H1 (cell line): ENCODE measurements at regions not wholly inside any gene's neighbourhood (a gene's known extent, or its start where the extent isn't known, plus 50 kb on each side); places are given as distances from the start of the nearest gene placed in this dataset.

Source experiments
- CTCF ChIA-PET: fragments of 300-600 bp; sonication (Branson Sonifier 250); formaldehyde crosslinking; loops from one replicate; lab custom pipeline; 2021; ENCODE audit not compliant: partially characterized antibody; lab: Charles Lee
- POLR2A ChIA-PET: fragments of 300-600 bp; sonication (Branson Sonifier 250); formaldehyde crosslinking; loops from one replicate; lab custom pipeline; 2021; ENCODE audit warnings: inconsistent platforms; ENCODE audit not compliant: partially characterized antibody; lab: Charles Lee
- DNase-seq, 2 experiments: peaks; one replicate each; pipeline versions ENCODE4 v3.0.0 to v3.0.0-alpha.2; 2010 to 2022; ENCODE audit warnings: low spot score in 2 of 2, low read depth in 1 of 2, mixed read lengths in 1 of 2
- FAIRE-seq: peaks from 2 replicates; lab custom pipeline; 2011; peaks lifted over from hg19 to GRCh38; lab: Jason Lieb, UNC
- H2AFZ ChIP-seq: 2 replicates; pipeline ENCODE4 v1.8.1; 2012; ENCODE audit warnings: low read length, inconsistent platforms
- H2AK5ac ChIP-seq: 2 replicates; pipeline ENCODE4 v1.6.1; 2013; ENCODE audit warnings: low read depth, low read length
- H2BK120ac ChIP-seq: replicated peaks from 2 replicates; pipeline ENCODE3; 2013; ENCODE audit warnings: low read depth, low read length, inconsistent platforms
- H2BK12ac ChIP-seq: 2 replicates; pipeline ENCODE4 v1.6.1; 2013; ENCODE audit warnings: low read depth, low read length
- H2BK15ac ChIP-seq: 2 replicates; pipeline ENCODE4 v1.6.1; 2013; ENCODE audit warnings: low read length
- H2BK20ac ChIP-seq: 2 replicates; pipeline ENCODE4 v1.6.1; 2013; ENCODE audit warnings: low read length
- H2BK5ac ChIP-seq: 2 replicates; pipeline ENCODE4 v1.6.1; 2013; ENCODE audit warnings: low read depth, low read length
- H3K14ac ChIP-seq: 2 replicates; pipeline ENCODE4 v1.6.1; 2013; ENCODE audit warnings: inconsistent platforms; ENCODE audit not compliant: insufficient read length
- H3K18ac ChIP-seq: 2 replicates; pipeline ENCODE4 v1.6.1; 2013; ENCODE audit warnings: low read length; ENCODE audit errors: extremely low read depth
- H3K23ac ChIP-seq: 2 replicates; pipeline ENCODE4 v1.6.1; 2013; ENCODE audit warnings: inconsistent platforms; ENCODE audit not compliant: insufficient read length
- H3K23me2 ChIP-seq: 2 replicates; pipeline ENCODE4 v1.6.1; 2013; ENCODE audit warnings: low read depth, low read length
- H3K27ac ChIP-seq: 2 replicates; pipeline ENCODE4 v1.6.1; 2011; ENCODE audit warnings: low read depth, low read length, inconsistent platforms
- H3K27me3 ChIP-seq, 4 experiments: replicated peaks in 1 of 4; 1 replicate in 1 of 4; 2 replicates in 3 of 4; pipeline versions ENCODE4 v1.6.1 to v1.8.1; 2011 to 2013; ENCODE audit warnings: low read length in 3 of 4, mild to moderate bottlenecking in 3 of 4, inconsistent platforms in 2 of 4, mixed read lengths in 2 of 4, moderate library complexity in 1 of 4; ENCODE audit not compliant: control insufficient read depth in 3 of 4, insufficient read depth in 3 of 4; ENCODE audit errors: extremely low read depth in 1 of 4
- H3K36me3 ChIP-seq, 4 experiments: 2 replicates each; pipeline versions ENCODE4 v1.6.1 to v1.8.1; 2011 to 2013; ENCODE audit warnings: mild to moderate bottlenecking in 4 of 4, low read length in 3 of 4, moderate library complexity in 2 of 4, control low read depth in 1 of 4, inconsistent platforms in 1 of 4; ENCODE audit not compliant: insufficient read depth in 4 of 4, control insufficient read depth in 2 of 4
- H3K4ac ChIP-seq: replicated peaks from 2 replicates; pipeline ENCODE3; 2013; ENCODE audit warnings: low read length, low read depth, mixed read lengths, inconsistent platforms; ENCODE audit not compliant: insufficient read length
- H3K4me1 ChIP-seq, 4 experiments: replicated peaks in 1 of 4; 1 replicate in 1 of 4; 2 replicates in 3 of 4; pipeline versions ENCODE4 v1.6.1 to v1.8.1; 2011 to 2013; ENCODE audit warnings: low read length in 3 of 4, inconsistent platforms in 2 of 4, mixed read lengths in 1 of 4; ENCODE audit not compliant: insufficient read depth in 4 of 4, control insufficient read depth in 3 of 4
- H3K4me2 ChIP-seq, 2 experiments: 2 replicates each; pipeline versions ENCODE4 v1.6.1 to v1.8.1; 2011 to 2013; ENCODE audit warnings: low read depth in 2 of 2, low read length in 2 of 2, control low read depth in 1 of 2, inconsistent platforms in 1 of 2, mild to moderate bottlenecking in 1 of 2; ENCODE audit not compliant: insufficient read depth in 1 of 2
- H3K4me3 ChIP-seq, 4 experiments: fragments of 200-600, 300-600 bp in 1 of 4; sonication (generic), shearing (Covaris generic), sonication (Bioruptor Twin) in 1 of 4; 2 replicates each; pipeline versions ENCODE4 v1.5.1 to v1.8.1; 2011 to 2016; ENCODE audit warnings: low read length in 4 of 4, low read depth in 3 of 4, control low read depth in 2 of 4, inconsistent platforms in 2 of 4, mild to moderate bottlenecking in 2 of 4, mixed read lengths in 1 of 4, moderate library complexity in 1 of 4; ENCODE audit not compliant: insufficient read depth in 2 of 4; ENCODE audit errors: extremely low read depth in 1 of 4
- H3K56ac ChIP-seq: replicated peaks from 2 replicates; pipeline ENCODE3; 2013; ENCODE audit warnings: low read depth, mild to moderate bottlenecking, mixed read lengths, low read length, inconsistent platforms; ENCODE audit not compliant: insufficient read length
- H3K79me1 ChIP-seq: 2 replicates; pipeline ENCODE4 v1.6.1; 2013; ENCODE audit warnings: low read depth, low read length, control low read depth
- H3K79me2 ChIP-seq, 2 experiments: 2 replicates each; pipeline versions ENCODE4 v1.6.1 to v1.8.1; 2012 to 2013; ENCODE audit warnings: low read length in 2 of 2, mild to moderate bottlenecking in 2 of 2, inconsistent platforms in 1 of 2; ENCODE audit not compliant: insufficient read depth in 2 of 2, control insufficient read depth in 1 of 2
- H3K9ac ChIP-seq, 4 experiments: replicated peaks in 1 of 4; 1 replicate in 1 of 4; 2 replicates in 3 of 4; pipeline versions ENCODE4 v1.6.1 to v1.8.1; 2011 to 2013; ENCODE audit warnings: low read depth in 3 of 4, low read length in 3 of 4, control low read depth in 2 of 4, mild to moderate bottlenecking in 2 of 4, moderate library complexity in 2 of 4, inconsistent platforms in 1 of 4; ENCODE audit errors: extremely low read depth in 1 of 4
- H3K9me3 ChIP-seq, 2 experiments: 2 replicates each; pipeline versions ENCODE4 v1.6.1 to v1.8.1; 2012 to 2013; ENCODE audit warnings: mild to moderate bottlenecking in 2 of 2, moderate library complexity in 2 of 2, control low read depth in 1 of 2, inconsistent platforms in 1 of 2, low read depth in 1 of 2, low read length in 1 of 2, mixed read lengths in 1 of 2; ENCODE audit not compliant: insufficient read depth in 2 of 2
- H4K20me1 ChIP-seq, 2 experiments: replicated peaks in 1 of 2; 2 replicates each; pipeline versions ENCODE3 to v1.8.1; 2011 to 2013; ENCODE audit warnings: inconsistent platforms in 2 of 2, low read length in 2 of 2, mild to moderate bottlenecking in 1 of 2; ENCODE audit not compliant: insufficient read depth in 2 of 2, control insufficient read depth in 1 of 2
- H4K5ac ChIP-seq: 2 replicates; pipeline ENCODE4 v1.6.1; 2013; ENCODE audit warnings: low read length, low read depth, mixed read lengths, inconsistent platforms; ENCODE audit not compliant: insufficient read length
- H4K8ac ChIP-seq: 2 replicates; pipeline ENCODE4 v1.8.0; 2013; ENCODE audit warnings: mild to moderate bottlenecking, moderate library complexity, low read length, inconsistent platforms; ENCODE audit not compliant: insufficient read depth; ENCODE audit errors: extremely low read depth
- H4K91ac ChIP-seq: replicated peaks from 2 replicates; pipeline ENCODE3; 2013; ENCODE audit warnings: low read length, mixed read lengths, inconsistent platforms; ENCODE audit not compliant: insufficient read length
- CHD2 ChIP-seq: IDR thresholded peaks from 2 replicates; pipeline ENCODE4 v1.6.1; 2012; ENCODE audit warnings: low read length, improper control_type of control experiment
- CREB1 ChIP-seq: IDR thresholded peaks from 2 replicates; pipeline ENCODE4 v1.6.1; 2012; ENCODE audit warnings: inconsistent platforms
- EP300 ChIP-seq, 2 experiments: IDR thresholded peaks; 1 replicate in 1 of 2; 2 replicates in 1 of 2; pipeline ENCODE4 v1.6.1; 2011 to 2012; ENCODE audit warnings: low read depth in 2 of 2, low read length in 2 of 2, mild to moderate bottlenecking in 2 of 2, borderline replicate concordance in 1 of 2, inconsistent platforms in 1 of 2, moderate library complexity in 1 of 2
- GTF2F1 ChIP-seq: IDR thresholded peaks from 2 replicates; pipeline ENCODE4 v1.6.1; 2012; ENCODE audit warnings: low read depth, low read length, improper control_type of control experiment, borderline replicate concordance
- JUN ChIP-seq: IDR thresholded peaks from 2 replicates; pipeline ENCODE4 v1.6.1; 2011; ENCODE audit warnings: low read depth, mild to moderate bottlenecking, improper control_type of control experiment, low read length
- NANOG ChIP-seq: IDR thresholded peaks from 2 replicates; pipeline ENCODE4 v1.6.1; 2011; ENCODE audit warnings: low read length, low read depth, mild to moderate bottlenecking, inconsistent platforms; ENCODE audit not compliant: insufficient read depth, poor library complexity, severe bottlenecking
- NRF1 ChIP-seq: IDR thresholded peaks from 2 replicates; pipeline ENCODE4 v1.6.1; 2011; ENCODE audit warnings: mild to moderate bottlenecking, low read depth, low read length, improper control_type of control experiment
- POLR2A ChIP-seq, 2 experiments: IDR thresholded peaks; 1 replicate in 1 of 2; 2 replicates in 1 of 2; pipeline ENCODE4 v1.6.1; 2011; ENCODE audit warnings: low read depth in 2 of 2, low read length in 2 of 2, mild to moderate bottlenecking in 2 of 2; ENCODE audit errors: control extremely low read depth in 1 of 2
- RAD21 ChIP-seq, 2 experiments: IDR thresholded peaks in 1 of 2; conservative IDR thresholded peaks in 1 of 2; 2 replicates each; pipeline ENCODE4 v1.6.1; 2011; ENCODE audit warnings: low read depth in 2 of 2, low read length in 2 of 2, improper control_type of control experiment in 1 of 2, inconsistent platforms in 1 of 2, mild to moderate bottlenecking in 1 of 2, moderate library complexity in 1 of 2
- RXRA ChIP-seq: IDR thresholded peaks from 2 replicates; pipeline ENCODE4 v1.6.1; 2011; ENCODE audit warnings: low read depth, mild to moderate bottlenecking, low read length, moderate library complexity; ENCODE audit not compliant: insufficient read depth
- SAP30 ChIP-seq: fragments of 300-600 bp; sonication (generic); IDR thresholded peaks from 2 replicates; pipeline ENCODE4 v1.7.1; 2012; ENCODE audit warnings: low read length, moderate library complexity, mild to moderate bottlenecking, inconsistent platforms; ENCODE audit not compliant: insufficient read depth, insufficient replicate concordance
- USF2 ChIP-seq: IDR thresholded peaks from 2 replicates; pipeline ENCODE4 v1.6.1; 2011; ENCODE audit warnings: low read length, improper control_type of control experiment
- YY1 ChIP-seq: IDR thresholded peaks from 2 replicates; pipeline ENCODE4 v1.6.1; 2011; ENCODE audit warnings: low read depth, mild to moderate bottlenecking, low read length
- WGBS, 2 experiments: shearing (Covaris generic) in 1 of 2; methylation state at CpG; one replicate each; pipeline versions ENCODE4 v1.1.6 to v1.1.7; 2013 to 2015; ENCODE audit warnings: low lambda C conversion rate in 2 of 2, mixed read lengths in 2 of 2, inconsistent platforms in 1 of 2, low coverage in 1 of 2, missing lambda C conversion rate in 1 of 2; ENCODE audit not compliant: insufficient replicate concordance in 2 of 2, insufficient coverage in 1 of 2, insufficient read length in 1 of 2; ENCODE audit errors: extremely low coverage in 1 of 2, missing lambda C conversion rate in 1 of 2; 5-methylcytosine and 5-hydroxymethylcytosine counted together

GRCh38 chr1:63152572-63152971 lies 169.8 kb upstream of the FOXD3 start:
- H3K14ac ChIP-seq, result no peak overlapping the region
- H4K8ac ChIP-seq, result no peak overlapping the region
- no peak overlapping the region for H2BK20ac ChIP-seq
- no peak overlapping the region for H3K56ac ChIP-seq
- H3K23ac ChIP-seq, result no peak overlapping the region
- no peaks in the 10 kb centered on the region for H3K9me3 ChIP-seq
- H3K4me1 ChIP-seq, result peaks cover 0 to 6% (median 3%) of the 10 kb centered on the region in 4 experiments; a peak in 5 of 7 replicates
- no peak overlapping the region for H3K18ac ChIP-seq
- no peak overlapping the region for H3K4me3 ChIP-seq
- H2BK15ac ChIP-seq, result no peak overlapping the region
- ChIA-PET CTCF (interaction anchor here (0.9 to 1.3 kb wide), 6 partner anchors 9 to 147 kb away, joined by 3 to 5 read pairs (median 3); no protein-coding TSS in a partner anchor), POLR2A (interaction anchor here (0.8 kb wide), 1 partner anchor 10 kb away, joined by 3 read pairs; no protein-coding TSS in a partner anchor)
- 85% methylated on average over 3 of the region's 3 CpGs; no CpG with 5 or more reads in 1 of the 2 experiments for WGBS, 2 experiments
- DNase-seq, result no peak
- no peak overlapping the region for H4K91ac ChIP-seq
- H2BK12ac ChIP-seq, result no peak overlapping the region
- H3K4ac ChIP-seq, result no peak overlapping the region
- no peak overlapping the region for H3K9ac ChIP-seq
- H3K4me2 ChIP-seq, result no peak overlapping the region
- no peak overlapping the region for H3K27ac ChIP-seq
- no peaks in the 10 kb centered on the region for H3K23me2 ChIP-seq
- no peak overlapping the region for H2AFZ ChIP-seq
- no peaks in the 10 kb centered on the region for H4K20me1 ChIP-seq
- H3K36me3 ChIP-seq, result no peaks in the 10 kb centered on the region
- H2BK5ac ChIP-seq, result no peak overlapping the region
- no peak overlapping the region for H4K5ac ChIP-seq
- H2BK120ac ChIP-seq, result no peak overlapping the region
- no peaks in the 10 kb centered on the region for H3K79me2 ChIP-seq
- H3K79me1 ChIP-seq, result no peaks in the 10 kb centered on the region
- FAIRE-seq, result no peak
- H3K27me3 ChIP-seq, result no peaks in the 10 kb centered on the region; a peak in 1 of 7 replicates
- H2AK5ac ChIP-seq, result no peak overlapping the region
- TF ChIP-seq SAP30, result no peak
- no peak for TF ChIP-seq RXRA
- no peak for TF ChIP-seq NRF1
- TF ChIP-seq GTF2F1, result no peak
- TF ChIP-seq NANOG, result no peak
- TF ChIP-seq CREB1, result no peak
- no peak for TF ChIP-seq JUN
- no peak for TF ChIP-seq YY1
- TF ChIP-seq POLR2A (IDR thresholded peaks at IDR 0.05; ENCODE audit: control extremely low read depth in 1 of 2, low read depth in 2 of 2, low read length in 2 of 2), result no peak
- TF ChIP-seq CHD2, result no peak
- no peak for TF ChIP-seq USF2
- TF ChIP-seq EP300 (IDR thresholded peaks at IDR 0.05; ENCODE audit: borderline replicate concordance in 1 of 2, low read depth in 2 of 2, low read length in 2 of 2), result no peak
- no peak for TF ChIP-seq RAD21 (IDR thresholded peaks at IDR 0.05 in 1 of 2, conservative IDR thresholded peaks at IDR 0.05 in 1 of 2; ENCODE audit: low read depth in 2 of 2, low read length in 2 of 2)
